Nephron (organoid): ENCODE measurements at regions not wholly inside any gene's neighbourhood (a gene's known extent, or its start where the extent isn't known, plus 50 kb on each side); places are given as distances from the start of the nearest gene placed in this dataset.

Experiments
- H3K27ac Mint-ChIP-seq, 3 experiments: 2 replicates each; pipeline ENCODE4 v1.8.0; 2020; ENCODE audit warnings: mixed read lengths in 3 of 3, mild to moderate bottlenecking in 2 of 3, moderate library complexity in 1 of 3
- H3K27me3 Mint-ChIP-seq: 2 replicates; pipeline ENCODE4 v1.8.0; 2021; ENCODE audit warnings: low read depth, mild to moderate bottlenecking, moderate library complexity, mixed read lengths
- H3K36me3 Mint-ChIP-seq: 2 replicates; pipeline ENCODE4 v1.8.0; 2020; ENCODE audit warnings: low read depth, mixed read lengths
- H3K4me1 Mint-ChIP-seq: 2 replicates; pipeline ENCODE4 v1.8.0; 2020; ENCODE audit warnings: mixed read lengths
- H3K4me3 Mint-ChIP-seq, 3 experiments: 2 replicates each; pipeline ENCODE4 v1.8.0; 2020; ENCODE audit warnings: mild to moderate bottlenecking in 3 of 3, mixed read lengths in 3 of 3, moderate library complexity in 2 of 3
- H3K9me3 Mint-ChIP-seq: 2 replicates; pipeline ENCODE4 v1.8.0; 2020; ENCODE audit warnings: mixed read lengths
- CTCF ChIP-seq, 3 experiments: fragments of 200-600 bp; sonication (generic); IDR thresholded peaks; one replicate each; pipeline ENCODE4 v1.5.0; 2021; ENCODE audit warnings: antibody characterized with exemption in 3 of 3; ENCODE audit not compliant: unreplicated experiment in 3 of 3

DNA sequence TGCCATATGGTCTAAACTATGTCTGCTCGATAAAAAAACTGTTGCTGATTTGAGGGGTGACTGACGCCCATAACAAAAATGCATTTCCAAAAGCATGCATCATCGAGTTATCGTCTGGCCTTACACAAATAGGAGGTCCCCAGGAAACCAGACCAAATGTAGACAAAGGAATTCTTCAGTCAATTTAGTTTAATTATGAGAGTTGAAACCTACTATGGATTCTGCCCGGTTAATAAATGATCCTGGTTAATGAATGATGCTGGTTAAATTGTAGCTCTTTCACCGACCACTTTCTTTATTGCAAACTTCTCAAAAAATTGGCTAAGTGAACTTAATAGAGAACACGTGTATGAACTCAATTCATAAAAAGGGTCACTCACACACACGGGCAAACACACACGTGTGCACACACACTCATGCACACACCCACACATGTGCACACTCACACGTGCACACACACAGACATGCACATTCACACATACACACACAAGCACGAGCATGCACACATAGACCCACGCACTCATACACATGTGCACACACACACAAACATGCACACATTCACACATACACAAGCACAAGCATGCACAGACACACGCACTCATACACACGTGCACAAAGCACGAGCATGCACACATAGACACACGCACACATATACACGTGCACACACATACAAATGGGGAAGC, 59.0 kb upstream of the SALL3 start:
- Mint-ChIP-seq H3K9me3 (peaks cover 5% of the 10 kb centered on the region), H3K4me3 (no peak overlapping the region), H3K27me3 (peaks cover 10% of the 10 kb centered on the region), H3K36me3 (no peaks in the 10 kb centered on the region), H3K27ac (no peak overlapping the region), H3K4me1 (no peaks in the 10 kb centered on the region)
- TF ChIP-seq CTCF (IDR thresholded peaks at IDR 0.05; ENCODE audit: unreplicated experiment in 3 of 3), result no peak

GRCh38 chr18:78922856-78923255, 56.8 kb upstream of the SALL3 start:
- no peak for TF ChIP-seq CTCF (IDR thresholded peaks at IDR 0.05; ENCODE audit: unreplicated experiment in 3 of 3)
- Mint-ChIP-seq H3K9me3 (no peaks in the 10 kb centered on the region), H3K27ac (no peak overlapping the region), H3K4me3 (no peak overlapping the region), H3K36me3 (no peaks in the 10 kb centered on the region), H3K4me1 (no peaks in the 10 kb centered on the region), H3K27me3 (peaks cover 10% of the 10 kb centered on the region)

DNA sequence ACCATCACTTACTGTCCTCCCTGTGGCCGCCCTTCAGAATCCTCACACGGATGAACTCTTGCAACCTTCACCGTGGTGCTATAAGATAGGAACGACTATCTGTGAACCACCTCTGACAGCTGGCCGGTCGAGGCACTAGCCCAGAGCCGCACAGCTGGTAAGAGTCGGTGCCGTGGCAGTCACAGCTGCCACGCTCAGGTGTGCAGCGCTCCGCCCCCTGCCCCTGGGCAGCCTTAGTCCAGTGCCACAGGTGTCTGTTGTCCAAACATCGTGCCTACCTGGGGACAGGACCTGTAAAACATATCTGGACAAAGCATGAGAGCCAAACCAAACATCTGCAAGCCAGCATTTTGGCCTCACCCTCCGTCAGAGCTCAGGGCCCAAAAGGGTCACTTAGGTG, 55.3 kb upstream of the SALL3 start:
- Mint-ChIP-seq H3K27me3 (peaks cover 10% of the 10 kb centered on the region), H3K4me3 (no peak overlapping the region), H3K27ac (no peak overlapping the region), H3K9me3 (peaks cover 4% of the 10 kb centered on the region), H3K4me1 (no peaks in the 10 kb centered on the region), H3K36me3 (no peaks in the 10 kb centered on the region)
- TF ChIP-seq CTCF (IDR thresholded peaks at IDR 0.05; ENCODE audit: unreplicated experiment in 3 of 3), result no peak

- Mint-ChIP-seq H3K4me3 (no peak overlapping the region), H3K9me3 (peaks cover 4% of the 10 kb centered on the region), H3K27ac (no peak overlapping the region), H3K27me3 (peaks cover 10% of the 10 kb centered on the region), H3K4me1 (no peaks in the 10 kb centered on the region), H3K36me3 (no peaks in the 10 kb centered on the region)
- TF ChIP-seq CTCF (IDR thresholded peaks at IDR 0.05; ENCODE audit: unreplicated experiment in 3 of 3), result no peak
Measured at GRCh38 chr18:78924786-78925540, 54.7 kb upstream of the SALL3 start.

DNA sequence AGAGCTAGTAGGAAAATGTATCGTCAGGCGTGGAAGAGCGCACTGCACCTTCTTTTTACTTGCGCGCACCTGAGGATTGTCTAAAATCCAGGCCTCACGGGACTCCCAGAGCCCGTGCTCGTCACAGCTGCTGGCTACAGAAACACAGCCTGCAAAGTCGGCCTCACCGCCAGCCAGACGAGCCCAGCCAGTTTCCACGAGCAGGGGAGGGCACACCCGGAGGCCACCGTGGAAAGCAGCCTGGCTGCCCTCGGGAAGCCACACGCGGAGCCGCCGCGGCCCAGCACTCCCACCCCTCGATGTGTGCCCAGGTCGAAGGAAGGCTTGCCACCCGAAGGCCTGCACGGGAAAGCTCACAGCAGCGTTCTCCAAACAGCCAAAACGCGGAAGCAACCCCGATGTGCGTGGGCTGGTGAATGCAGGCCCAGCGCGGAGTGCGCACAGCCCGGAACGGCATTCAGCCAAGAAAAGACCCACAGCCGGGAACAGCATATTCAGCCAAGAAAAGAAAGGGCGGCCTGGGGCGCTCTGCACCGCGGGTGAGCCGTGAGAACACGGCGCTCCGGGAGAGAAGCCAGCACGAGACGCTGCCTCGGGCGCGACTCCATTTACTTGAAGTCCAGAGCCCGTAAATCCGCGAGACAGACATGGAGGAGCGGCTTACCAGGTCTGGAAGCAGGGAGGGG, 53.9 kb upstream of the SALL3 start:
- no peak overlapping the region for H3K27ac Mint-ChIP-seq
- H3K4me1 Mint-ChIP-seq, result no peaks in the 10 kb centered on the region
- no peak for TF ChIP-seq CTCF (IDR thresholded peaks at IDR 0.05; ENCODE audit: unreplicated experiment in 3 of 3)
- H3K27me3 Mint-ChIP-seq, result peaks cover 14% of the 10 kb centered on the region
- H3K36me3 Mint-ChIP-seq, result no peaks in the 10 kb centered on the region
- no peak overlapping the region for H3K4me3 Mint-ChIP-seq
- peaks cover 4% of the 10 kb centered on the region for H3K9me3 Mint-ChIP-seq
